ENCODE measurements at regions not wholly inside any gene's neighbourhood (a gene's known extent, or its start where the extent isn't known, plus 50 kb on each side); places are given as distances from the start of the nearest gene placed in this dataset.

- ChIA-PET CTCF (no interaction called here), RAD21 (ENCODE audit: low non-redundant PET in 1 of 2, low total read pairs in 2 of 2, uncharacterized antibody in 2 of 2, unreplicated experiment in 2 of 2) (no interaction called here), POLR2A (no interaction called here)
- H3K4me1 ChIP-seq (ENCODE audit: control insufficient read depth in 1 of 2, insufficient read depth in 2 of 2, low read length in 2 of 2): no peaks in the 10 kb centered on the region
- H3K36me3 ChIP-seq (ENCODE audit: control insufficient read depth in 1 of 2, insufficient read depth in 2 of 2, low read length in 2 of 2): no peaks in the 10 kb centered on the region
- H2AFZ ChIP-seq (ENCODE audit: low read depth, low read length, poor library complexity, severe bottlenecking): no peak overlapping the region
- no peaks in the 10 kb centered on the region for H3K9me3 ChIP-seq (ENCODE audit: control insufficient read depth in 1 of 2, insufficient read depth in 1 of 2, low read depth in 1 of 2, low read length in 2 of 2)
- H3K9ac ChIP-seq (ENCODE audit: low read length): no peak overlapping the region
- H3K9me2 ChIP-seq (ENCODE audit: insufficient read depth): no peaks in the 10 kb centered on the region
- no peaks in the 10 kb centered on the region for H3K79me2 ChIP-seq (ENCODE audit: insufficient read depth, low read length)
- TF ChIP-seq CEBPB (IDR thresholded peaks at IDR 0.05; ENCODE audit: low read depth) (no peak), FOSL1 (IDR thresholded peaks at IDR 0.05; ENCODE audit: low read depth) (no peak), REST (IDR thresholded peaks at IDR 0.05; ENCODE audit: low read depth) (no peak), JUND (IDR thresholded peaks at IDR 0.05) (no peak), SP1 (IDR thresholded peaks at IDR 0.05; ENCODE audit: low read depth) (no peak), POLR2A (IDR thresholded peaks at IDR 0.05; ENCODE audit: borderline replicate concordance, extremely low read depth, insufficient read depth, insufficient read length) (no peak), POLR2AphosphoS5 (IDR thresholded peaks at IDR 0.05; ENCODE audit: low read depth, low read length) (no peak), SIN3A (IDR thresholded peaks at IDR 0.05; ENCODE audit: low read depth) (no peak), YY1 (IDR thresholded peaks at IDR 0.05; ENCODE audit: extremely low read depth, insufficient replicate concordance, low read depth, low read length) (no peak), EZH2phosphoT487 (IDR thresholded peaks at IDR 0.05; ENCODE audit: borderline replicate concordance) (no peak), CBX3 (IDR thresholded peaks at IDR 0.05; ENCODE audit: low read depth) (no peak), SRF (IDR thresholded peaks at IDR 0.05; ENCODE audit: low read depth) (no peak), CTCF (IDR thresholded peaks at IDR 0.05 in 2 of 3, conservative IDR thresholded peaks at IDR 0.05 in 1 of 3; ENCODE audit: borderline replicate concordance in 1 of 3, insufficient read depth in 1 of 3, low read depth in 2 of 3, low read length in 2 of 3) (no peak), ZNF274 (IDR thresholded peaks at IDR 0.05; ENCODE audit: low read depth, low read length) (no peak), EZH2 (IDR thresholded peaks at IDR 0.05) (no peak), RAD21 (IDR thresholded peaks at IDR 0.05; ENCODE audit: low read depth) (no peak), TCF7L2 (IDR thresholded peaks at IDR 0.05; ENCODE audit: borderline replicate concordance, extremely low read depth, insufficient read depth, insufficient read length) (no peak), MAX (IDR thresholded peaks at IDR 0.05) (no peak), ELF1 (IDR thresholded peaks at IDR 0.05; ENCODE audit: borderline replicate concordance, low read depth) (no peak), ATF3 (IDR thresholded peaks at IDR 0.05) (no peak)
- H3K27ac ChIP-seq (ENCODE audit: low read depth, low read length): no peak overlapping the region
- no TSS peak for BruUV-seq (replicated peaks)
- no peaks in the 10 kb centered on the region for H4K20me1 ChIP-seq (ENCODE audit: insufficient read depth)
- ATAC-seq (no peak), DNase-seq (ENCODE audit: low read depth, low spot score) (no peak)
- H3K4me2 ChIP-seq (ENCODE audit: low read length): no peak overlapping the region
- intact Hi-C loops (cut with micrococcal nuclease): no loop called here
- H3K4me3 ChIP-seq (replicated peaks in 1 of 2; ENCODE audit: low read depth in 1 of 2, low read length in 2 of 2): no peak overlapping the region
- H3K27me3 ChIP-seq (ENCODE audit: insufficient read depth, low read length): peaks cover 9% of the 10 kb centered on the region
Measured at GRCh38 chr14:104517426-104517825, 62.1 kb upstream of the C14orf180 start.
